ENCODE measurements at regions not wholly inside any gene's neighbourhood (a gene's known extent, or its start where the extent isn't known, plus 50 kb on each side); places are given as distances from the start of the nearest gene placed in this dataset.
"Not testable (repeated sequence)": the region's sequence is repeated elsewhere in the genome, so short reads cannot be mapped to it uniquely, and the experiment has no call there.

GRCh38 chr2:42980764-42981416, 188.5 kb upstream of the HAAO start:
- DNase-seq (ENCODE audit: low spot score in 2 of 2) (no peak), FAIRE-seq (no peak)

DNA sequence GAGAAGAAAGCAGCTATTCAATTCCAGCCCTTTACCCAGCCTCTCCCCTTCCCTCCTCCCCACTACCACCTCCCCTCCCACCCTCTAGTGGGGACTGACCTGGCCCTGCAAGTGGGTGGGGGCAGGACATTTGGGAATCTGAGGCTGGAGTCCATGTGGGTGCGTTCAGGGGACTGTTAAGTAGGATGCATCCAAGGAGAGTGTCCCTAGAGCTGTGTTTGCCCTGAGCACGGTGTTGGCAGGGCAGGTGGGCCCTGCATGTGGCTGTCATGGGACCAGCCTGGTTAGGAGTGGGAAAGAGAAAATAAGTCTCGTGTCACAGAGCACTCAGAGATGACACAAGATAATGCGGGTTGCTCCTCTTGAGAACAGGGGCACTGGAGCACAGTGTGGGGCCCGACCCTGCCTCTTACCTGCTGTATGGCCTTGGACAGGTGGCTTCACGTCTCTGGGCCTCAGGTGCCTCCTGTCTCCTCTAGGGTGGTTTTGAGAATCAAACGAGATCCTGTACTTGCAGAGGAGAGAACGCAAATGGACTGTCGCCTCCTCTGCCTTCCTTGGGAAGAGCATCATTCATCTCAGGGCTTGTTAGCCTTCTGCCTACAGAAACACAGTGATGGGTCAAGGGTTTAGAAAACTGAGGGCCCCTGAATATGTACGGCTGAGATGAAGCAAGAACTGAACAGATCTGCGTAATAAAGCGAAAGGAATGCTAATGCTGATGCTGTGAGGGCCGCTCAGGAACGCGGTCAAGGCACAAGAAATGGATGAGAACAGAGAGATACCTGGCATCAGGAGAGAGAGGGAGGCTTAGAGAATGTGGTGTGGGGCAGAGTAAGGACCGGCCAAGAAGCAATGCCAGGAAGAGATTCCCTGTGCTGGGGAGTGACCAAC, 187.7 kb upstream of the HAAO start:
- FAIRE-seq: no peak

GRCh38 chr2:42979416-42979869, 187.1 kb upstream of the HAAO start:
- no peak for DNase-seq (ENCODE audit: low spot score in 2 of 2)
- FAIRE-seq: no peak

More for the DNA sequence above, 187.7 kb upstream of the HAAO start:
- DNase-seq (ENCODE audit: low spot score in 2 of 2): no peak

DNA sequence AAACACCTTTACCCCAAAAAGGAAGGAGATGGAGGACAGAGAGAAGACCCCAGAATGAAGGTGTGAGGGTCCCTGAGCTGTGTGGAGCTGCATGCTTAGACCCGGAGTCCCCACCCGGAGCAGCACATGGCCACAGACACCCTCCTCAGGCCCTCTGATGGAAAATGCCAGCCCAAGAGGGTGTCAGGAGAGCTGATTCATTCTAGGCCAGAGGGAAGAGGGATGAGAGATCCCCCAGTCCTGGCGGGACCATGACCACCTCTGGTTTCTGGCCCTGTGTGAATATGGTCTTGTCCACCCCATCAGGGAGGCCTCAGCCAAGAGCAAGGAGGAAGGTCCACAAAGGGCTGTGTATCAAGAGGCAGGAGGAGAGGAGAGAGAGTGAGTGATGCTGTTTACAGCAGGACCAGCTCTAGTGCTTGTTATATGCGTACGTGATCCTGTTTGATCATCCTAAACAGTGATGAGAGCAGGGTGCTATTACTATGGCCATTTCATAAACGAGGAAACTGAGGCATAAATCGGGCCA, 186.6 kb upstream of the HAAO start:
- FAIRE-seq: no peak
- no peak for DNase-seq (ENCODE audit: low spot score in 2 of 2)

DNA sequence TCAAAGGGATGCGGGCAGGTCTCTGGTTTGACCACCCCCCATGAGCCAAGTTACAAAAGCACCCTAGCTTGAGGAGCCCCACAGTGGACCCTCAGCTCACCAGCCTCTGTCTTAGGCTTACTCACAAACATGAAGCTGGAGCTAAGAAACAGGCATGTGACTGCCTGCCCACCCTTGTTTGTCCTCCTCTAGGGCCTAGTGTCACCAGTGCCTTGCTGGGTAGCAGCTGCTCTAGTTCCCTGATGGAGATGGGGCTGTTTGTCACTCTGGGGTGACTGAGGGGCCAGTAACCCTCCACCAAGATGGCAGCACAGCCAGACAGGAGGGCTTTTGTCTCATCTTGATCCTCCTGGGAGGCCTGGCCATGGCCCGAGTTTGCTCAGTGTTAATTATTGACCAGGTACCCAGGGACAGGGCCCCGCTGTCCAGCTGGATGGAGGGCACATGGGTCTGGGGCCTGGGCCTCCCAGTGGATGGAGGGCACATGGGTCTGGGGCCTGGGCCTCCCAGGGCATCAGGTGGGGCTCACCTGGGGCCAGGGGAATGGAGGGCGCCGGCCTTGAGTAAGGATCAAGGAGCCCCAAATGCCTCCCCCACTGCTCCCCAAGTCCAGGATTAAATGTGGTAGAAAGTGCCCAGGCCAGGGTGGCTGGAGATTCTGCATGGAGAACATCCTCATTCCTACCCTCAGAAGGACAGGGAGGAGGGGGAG, 185.9 kb upstream of the HAAO start:
- DNase-seq (ENCODE audit: low spot score in 2 of 2) (no peak), FAIRE-seq (no peak)

DNA sequence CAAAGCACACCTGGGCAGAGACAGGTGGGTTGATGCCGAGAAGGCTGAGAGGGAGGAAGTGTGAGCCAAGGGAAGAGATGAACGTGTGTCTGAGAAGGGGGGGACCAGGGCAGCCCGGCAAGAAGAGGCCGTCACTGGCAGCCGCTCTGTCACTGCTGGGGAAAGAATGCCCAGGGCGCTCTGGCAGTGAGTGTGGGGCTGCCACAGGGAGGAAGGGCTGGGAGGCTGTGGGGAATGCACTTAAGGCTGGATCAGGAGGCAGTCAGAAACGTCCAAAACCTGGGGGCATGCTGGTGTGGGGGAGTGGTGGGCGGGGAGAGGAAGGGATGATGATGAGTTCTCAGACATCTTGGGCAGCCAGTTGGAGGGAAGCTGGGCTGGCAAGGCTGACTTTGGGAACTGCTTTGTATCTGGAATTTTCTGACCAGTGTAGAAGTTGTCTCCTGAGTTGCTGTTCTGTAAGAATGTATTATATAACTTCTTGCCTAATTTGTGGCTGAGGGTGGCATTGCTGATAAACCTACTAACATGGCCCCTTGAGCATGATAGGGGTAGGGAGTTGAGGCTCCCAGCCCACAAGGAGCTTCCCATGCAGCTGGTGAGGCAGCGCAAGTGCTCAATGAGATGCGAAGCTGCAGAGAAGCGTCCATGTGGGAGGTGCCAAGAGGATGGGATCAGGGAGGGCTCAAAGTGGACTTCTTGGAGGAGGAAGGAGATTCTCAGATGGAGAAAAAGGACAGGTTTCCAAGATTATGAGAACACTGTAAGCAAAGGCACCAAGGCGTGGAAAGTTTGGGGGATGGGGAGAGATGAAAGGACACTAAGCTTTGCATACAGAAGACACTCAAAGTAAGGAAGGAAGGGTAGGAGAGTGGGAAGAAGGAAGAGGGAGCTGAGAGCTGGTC, 185.1 kb upstream of the HAAO start:
- DNase-seq (ENCODE audit: low spot score in 2 of 2): no peak
- no peak for FAIRE-seq

- no peak for FAIRE-seq
- no peak for DNase-seq (ENCODE audit: low spot score in 2 of 2)
Measured at GRCh38 chr2:42976351-42976750, 184.0 kb upstream of the HAAO start.

GRCh38 chr2:42974721-42975717, 182.6 kb upstream of the HAAO start:
- no peak for FAIRE-seq

DNA sequence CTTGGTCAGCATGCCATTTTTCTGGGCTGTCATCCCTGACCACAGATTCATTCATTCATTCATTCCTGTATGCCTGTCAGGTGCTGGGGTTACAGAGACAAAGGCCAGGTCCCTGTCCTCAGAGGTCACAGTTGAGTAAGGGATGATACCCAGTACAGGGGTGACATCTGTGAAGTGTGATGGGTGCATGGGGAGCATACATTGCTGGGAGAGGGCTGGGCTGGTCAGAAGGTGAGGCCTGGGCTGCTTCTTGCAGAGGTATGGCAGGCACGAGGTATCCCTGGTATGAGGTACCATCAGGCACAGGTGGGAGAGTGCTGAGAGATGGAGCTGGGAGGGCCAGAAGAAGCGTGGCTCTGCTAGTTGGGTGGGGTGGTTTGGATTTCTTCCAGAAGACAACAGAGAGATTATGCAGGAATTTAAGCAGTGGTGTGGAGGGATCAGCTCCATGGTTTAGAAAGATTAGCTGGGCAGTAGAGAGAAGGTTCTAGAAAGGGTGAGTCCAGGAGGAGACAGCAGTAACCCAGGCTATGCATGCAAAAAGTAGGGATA, 181.9 kb upstream of the HAAO start:
- no peak for DNase-seq (ENCODE audit: low spot score in 2 of 2)
- FAIRE-seq: no peak

More at GRCh38 chr2:42974721-42975717, 182.6 kb upstream of the HAAO start:
- DNase-seq (ENCODE audit: low spot score in 2 of 2): peak; percentile 62 to 81

- FAIRE-seq: no peak
- DNase-seq (ENCODE audit: low spot score in 2 of 2): no peak
Measured at GRCh38 chr2:42973726-42974125, 181.3 kb upstream of the HAAO start.

DNA sequence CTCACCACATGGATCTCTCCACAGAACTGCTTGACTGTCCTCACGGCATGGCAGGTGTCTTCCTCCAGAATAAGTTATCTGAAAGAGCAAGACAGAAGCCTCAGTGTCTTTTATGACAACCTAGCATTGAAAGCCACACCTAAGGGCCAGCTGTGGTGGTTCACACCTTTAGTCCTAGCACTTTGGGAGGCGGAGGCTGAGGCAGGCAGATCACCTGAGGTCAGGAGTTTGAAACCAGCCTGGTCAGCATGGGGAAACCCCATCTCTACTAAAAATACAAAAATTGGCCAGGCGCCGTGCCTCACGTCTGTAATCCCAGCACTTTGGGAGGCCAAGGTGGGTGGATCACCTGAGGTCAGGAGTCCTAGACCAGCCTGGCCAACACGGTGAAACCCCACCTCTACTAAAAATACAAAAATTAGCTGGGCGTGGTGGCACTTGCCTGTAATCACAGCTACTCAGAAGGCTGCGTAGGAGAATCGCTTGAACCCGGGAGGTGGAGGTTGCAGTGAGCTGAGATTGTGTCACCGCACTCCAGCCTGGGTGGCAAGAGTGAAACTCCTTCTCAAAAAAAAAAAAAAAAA, 180.6 kb upstream of the HAAO start:
- not testable (repeated sequence) for FAIRE-seq; DNase-seq (ENCODE audit: low spot score in 2 of 2)

- DNase-seq (ENCODE audit: low spot score in 2 of 2) (no peak), FAIRE-seq (no peak)
Measured at GRCh38 chr2:42971947-42972736, 179.8 kb upstream of the HAAO start.

DNA sequence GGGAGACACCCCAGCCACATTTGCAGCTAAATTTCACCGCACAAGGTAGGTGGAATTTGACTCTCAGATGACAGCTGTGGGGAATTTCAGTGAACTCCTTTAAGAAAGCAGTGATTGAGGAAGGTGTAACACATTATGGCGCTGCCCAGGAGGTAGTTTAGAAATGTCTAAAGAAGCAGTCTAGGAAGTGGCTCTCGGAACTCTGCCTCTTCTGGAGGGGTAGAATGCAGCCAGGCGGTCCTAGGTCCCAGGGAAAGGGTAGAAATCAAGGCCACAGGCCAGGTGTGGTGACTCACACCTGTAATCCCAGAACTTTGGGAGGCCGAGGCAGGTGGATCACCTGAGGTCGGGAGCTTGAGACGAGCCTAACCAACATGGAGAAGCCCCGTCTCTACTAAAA, 179.0 kb upstream of the HAAO start:
- FAIRE-seq (no peak), DNase-seq (ENCODE audit: low spot score in 2 of 2) (no peak)

DNA sequence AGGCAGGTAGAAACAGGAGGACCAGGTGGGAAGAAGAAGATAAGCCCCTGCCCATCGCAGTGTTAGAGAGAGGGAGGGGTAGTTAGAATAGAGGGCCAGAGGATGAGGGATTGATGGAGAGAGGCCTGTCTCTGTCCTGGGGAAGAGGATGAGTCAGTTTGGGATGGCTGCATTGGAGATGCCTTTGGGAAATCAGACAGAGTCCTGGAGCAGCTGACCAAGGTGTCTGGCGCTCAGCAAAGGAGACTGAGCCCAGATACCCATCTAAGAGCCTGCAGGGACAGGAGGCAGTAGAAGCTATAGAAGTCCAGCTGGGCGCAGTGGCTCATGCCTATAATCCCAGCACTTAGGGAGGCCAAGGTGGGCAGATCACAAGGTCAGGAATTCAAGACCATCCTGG, 177.8 kb upstream of the HAAO start:
- FAIRE-seq: no peak

GRCh38 chr2:42969231-42970150, 177.1 kb upstream of the HAAO start:
- FAIRE-seq (no peak), DNase-seq (ENCODE audit: low spot score in 2 of 2) (no peak)

More for the DNA sequence above, 177.8 kb upstream of the HAAO start:
- DNase-seq (ENCODE audit: low spot score in 2 of 2): no peak

Data from frontal cortex (tissue), 3 donors.